GM13977 (cell line): ENCODE measurements at regions not wholly inside any gene's neighbourhood (a gene's known extent, or its start where the extent isn't known, plus 50 kb on each side); places are given as distances from the start of the nearest gene placed in this dataset.

Experiments
- DNase-seq: peaks from one replicate; pipeline ENCODE4 v3.0.0; 2012; ENCODE audit warnings: low spot score
- CTCF ChIP-seq: IDR thresholded peaks from 2 replicates; pipeline ENCODE4 v1.5.1; 2012; ENCODE audit warnings: mild to moderate bottlenecking, control low read depth; ENCODE audit not compliant: insufficient read depth; ENCODE audit errors: extremely low read depth, missing control alignments
- in situ Hi-C: fragments of 300-500 bp; cut with MboI; formaldehyde crosslinking; loops from one replicate; pipeline ENCODE4 v1.12.0; 2022; ENCODE audit warnings: low sequenced_read_pairs, low pct_unique_long_range_greater_than_20kb, mixed read lengths, inconsistent platforms; ENCODE audit not compliant: unreplicated experiment

GRCh38 chr1:65090406-65090805 is 57.6 kb upstream of the AK4 start:
- in situ Hi-C loops: no loop called here
- TF ChIP-seq CTCF: no peak
- DNase-seq: no peak

GRCh38 chr1:65092691-65093090 is 55.3 kb upstream of the AK4 start:
- in situ Hi-C loops: no loop called here
- TF ChIP-seq CTCF: no peak
- no peak for DNase-seq

- TF ChIP-seq CTCF: no peak
- no peak for DNase-seq
- in situ Hi-C loops: no loop called here
Measured at GRCh38 chr1:65097076-65097475, 50.9 kb upstream of the AK4 start.
